HepG2 (cell line): ENCODE measurements at regions not wholly inside any gene's neighbourhood (a gene's known extent, or its start where the extent isn't known, plus 50 kb on each side); places are given as distances from the start of the nearest gene placed in this dataset.
A peak's percentile ranks its signal among the peaks of the same experiment; 100 is the strongest.

Experiments
- ATF1 ChIP-seq: IDR thresholded peaks from 2 replicates; pipeline ENCODE4 v1.6.1; 2016; ENCODE audit warnings: mild to moderate bottlenecking, control low read depth
- DR1 ChIP-seq: sonication (generic); formaldehyde crosslinking; IDR thresholded peaks from 2 replicates; pipeline ENCODE4 v1.8.0; 2021; ENCODE audit warnings: mild to moderate bottlenecking, missing genetic modification reagents, inconsistent platforms
- HOXA9 ChIP-seq: sonication (generic); formaldehyde crosslinking; IDR thresholded peaks from 2 replicates; pipeline ENCODE4 v1.8.1; 2022; ENCODE audit warnings: missing genetic modification reagents, mild to moderate bottlenecking, moderate library complexity, borderline replicate concordance
- KMT2A ChIP-seq: sonication (generic); formaldehyde crosslinking; IDR thresholded peaks from 2 replicates; pipeline ENCODE4 v1.4.0; 2020; ENCODE audit warnings: missing genetic modification reagents
- MBD4 ChIP-seq: IDR thresholded peaks from 2 replicates; pipeline ENCODE4 v1.6.1; 2012; ENCODE audit warnings: low read length, inconsistent platforms, borderline replicate concordance
- MZF1 ChIP-seq: sonication (generic); formaldehyde crosslinking; IDR thresholded peaks from 2 replicates; pipeline ENCODE4 v1.8.1; 2023; ENCODE audit warnings: mild to moderate bottlenecking, missing genetic modification reagents, borderline replicate concordance
- NBN ChIP-seq: fragments of 450-650 bp; conservative IDR thresholded peaks from 2 replicates; pipeline ENCODE4 v1.6.1; 2017
- NRL ChIP-seq: sonication (generic); formaldehyde crosslinking; IDR thresholded peaks from 2 replicates; pipeline ENCODE4 v1.5.0; 2020; ENCODE audit warnings: missing genetic modification reagents, mild to moderate bottlenecking, moderate library complexity, borderline replicate concordance
- RARA ChIP-seq: IDR thresholded peaks from 2 replicates; pipeline ENCODE4 v1.6.1; 2016; ENCODE audit warnings: missing genetic modification reagents, missing compliant biosample characterization
- SIN3B ChIP-seq: fragments of 150-350 bp; IDR thresholded peaks from 2 replicates; pipeline ENCODE4 v1.6.1; 2014; ENCODE audit warnings: low read length
- SRSF9 ChIP-seq: fragments of 200-400 bp; formaldehyde crosslinking; IDR thresholded peaks from 2 replicates; pipeline ENCODE4 v1.6.1; 2018; ENCODE audit warnings: borderline replicate concordance, mild to moderate bottlenecking, low read depth, low read length; ENCODE audit not compliant: insufficient read depth, poor library complexity, severe bottlenecking
- STAG1 ChIP-seq: sonication (generic); formaldehyde crosslinking; IDR thresholded peaks from 2 replicates; pipeline ENCODE4 v1.4.0; 2020; ENCODE audit warnings: missing genetic modification reagents
- U2AF2 ChIP-seq: fragments of 200-400 bp; formaldehyde crosslinking; IDR thresholded peaks from 2 replicates; pipeline ENCODE4 v1.6.1; 2017; ENCODE audit warnings: low read depth, mild to moderate bottlenecking, low read length
- ZNF160 ChIP-seq: sonication (generic); formaldehyde crosslinking; IDR thresholded peaks from 2 replicates; pipeline ENCODE4 v1.8.0; 2022; ENCODE audit warnings: mild to moderate bottlenecking, inconsistent platforms, missing genetic modification reagents
- ZNF253 ChIP-seq: sonication (generic); formaldehyde crosslinking; IDR thresholded peaks from 2 replicates; pipeline ENCODE4 v1.8.0; 2022; ENCODE audit warnings: mild to moderate bottlenecking, missing genetic modification reagents, borderline replicate concordance
- ZNF331 ChIP-seq: sonication (generic); formaldehyde crosslinking; IDR thresholded peaks from 2 replicates; pipeline ENCODE4 v1.4.0; 2020; ENCODE audit warnings: missing genetic modification reagents
- ZNF660 ChIP-seq: sonication (generic); formaldehyde crosslinking; IDR thresholded peaks from 2 replicates; pipeline ENCODE4 v1.5.1; 2020; ENCODE audit warnings: mild to moderate bottlenecking, low read depth, missing genetic modification reagents, borderline replicate concordance
- ZNF670 ChIP-seq: sonication (generic); formaldehyde crosslinking; IDR thresholded peaks from 2 replicates; pipeline ENCODE4 v1.8.0; 2022; ENCODE audit warnings: mild to moderate bottlenecking, missing genetic modification reagents, borderline replicate concordance
- ZNF788 ChIP-seq: sonication (generic); formaldehyde crosslinking; IDR thresholded peaks from 2 replicates; pipeline ENCODE4 v1.5.0; 2020; ENCODE audit warnings: mild to moderate bottlenecking, missing genetic modification reagents, borderline replicate concordance
- ZSCAN9 ChIP-seq: IDR thresholded peaks from 2 replicates; pipeline ENCODE4 v1.6.1; 2016; ENCODE audit warnings: borderline replicate concordance
- TF ChIP-seq, protein P1 (sequence below): sonication (generic); formaldehyde crosslinking; IDR thresholded peaks from 2 replicates; pipeline ENCODE4 v1.5.0; 2020; ENCODE audit warnings: mild to moderate bottlenecking, missing genetic modification reagents, borderline replicate concordance
- TF ChIP-seq, protein P2 (sequence below): sonication (generic); formaldehyde crosslinking; IDR thresholded peaks from 2 replicates; pipeline ENCODE4 v1.8.0; 2022; ENCODE audit warnings: missing genetic modification reagents, mild to moderate bottlenecking, moderate library complexity, borderline replicate concordance
- TF ChIP-seq, protein P3 (sequence below): sonication (generic); formaldehyde crosslinking; IDR thresholded peaks from 2 replicates; pipeline ENCODE4 v1.4.0; 2020; ENCODE audit warnings: mild to moderate bottlenecking, missing genetic modification reagents

DNA sequence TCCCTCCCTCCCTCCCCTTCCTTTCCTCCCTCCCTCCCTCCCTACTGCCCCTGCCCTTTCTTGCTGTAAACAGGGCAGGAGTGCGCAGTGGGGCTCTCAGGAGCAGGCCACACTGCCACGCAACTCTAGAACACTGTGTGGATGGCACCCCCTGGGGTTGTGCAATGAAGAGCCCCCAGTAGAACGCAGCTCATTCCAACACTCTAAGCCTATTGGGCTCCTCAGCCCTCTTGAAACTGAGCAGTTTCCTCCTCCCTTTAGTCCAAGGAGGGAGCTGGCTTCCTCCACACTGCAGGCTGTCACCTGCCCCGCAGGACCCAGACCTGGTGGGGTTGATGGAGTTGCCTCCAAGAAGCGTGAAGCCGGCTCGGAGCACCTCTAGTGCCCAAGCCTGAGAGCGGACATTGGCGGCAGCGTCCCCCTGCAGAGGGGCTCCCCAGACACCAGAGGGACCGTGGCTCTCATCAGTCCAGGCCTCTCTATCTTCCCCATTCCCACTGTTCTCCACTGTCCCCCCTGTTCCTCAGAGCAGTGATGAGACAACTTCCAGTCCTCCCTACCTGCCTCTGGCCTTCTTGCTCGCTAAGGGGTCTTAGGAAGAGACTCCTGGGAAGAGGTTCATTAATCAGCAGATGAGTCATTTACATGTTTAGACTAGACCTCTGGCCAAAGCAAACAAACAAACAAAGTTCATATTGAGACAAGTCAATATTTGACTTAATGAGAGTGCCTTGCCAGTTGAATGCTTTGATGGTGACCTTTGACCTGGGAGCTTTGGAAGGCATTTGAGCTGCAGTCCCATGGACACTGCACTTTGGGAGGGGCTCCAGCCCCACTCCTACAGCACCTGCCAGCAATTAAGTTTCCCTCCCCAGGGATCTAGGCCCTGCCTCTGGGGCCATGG is 64.0 kb downstream of the RPUSD4 start (continued):
- TF ChIP-seq, protein P1, sequence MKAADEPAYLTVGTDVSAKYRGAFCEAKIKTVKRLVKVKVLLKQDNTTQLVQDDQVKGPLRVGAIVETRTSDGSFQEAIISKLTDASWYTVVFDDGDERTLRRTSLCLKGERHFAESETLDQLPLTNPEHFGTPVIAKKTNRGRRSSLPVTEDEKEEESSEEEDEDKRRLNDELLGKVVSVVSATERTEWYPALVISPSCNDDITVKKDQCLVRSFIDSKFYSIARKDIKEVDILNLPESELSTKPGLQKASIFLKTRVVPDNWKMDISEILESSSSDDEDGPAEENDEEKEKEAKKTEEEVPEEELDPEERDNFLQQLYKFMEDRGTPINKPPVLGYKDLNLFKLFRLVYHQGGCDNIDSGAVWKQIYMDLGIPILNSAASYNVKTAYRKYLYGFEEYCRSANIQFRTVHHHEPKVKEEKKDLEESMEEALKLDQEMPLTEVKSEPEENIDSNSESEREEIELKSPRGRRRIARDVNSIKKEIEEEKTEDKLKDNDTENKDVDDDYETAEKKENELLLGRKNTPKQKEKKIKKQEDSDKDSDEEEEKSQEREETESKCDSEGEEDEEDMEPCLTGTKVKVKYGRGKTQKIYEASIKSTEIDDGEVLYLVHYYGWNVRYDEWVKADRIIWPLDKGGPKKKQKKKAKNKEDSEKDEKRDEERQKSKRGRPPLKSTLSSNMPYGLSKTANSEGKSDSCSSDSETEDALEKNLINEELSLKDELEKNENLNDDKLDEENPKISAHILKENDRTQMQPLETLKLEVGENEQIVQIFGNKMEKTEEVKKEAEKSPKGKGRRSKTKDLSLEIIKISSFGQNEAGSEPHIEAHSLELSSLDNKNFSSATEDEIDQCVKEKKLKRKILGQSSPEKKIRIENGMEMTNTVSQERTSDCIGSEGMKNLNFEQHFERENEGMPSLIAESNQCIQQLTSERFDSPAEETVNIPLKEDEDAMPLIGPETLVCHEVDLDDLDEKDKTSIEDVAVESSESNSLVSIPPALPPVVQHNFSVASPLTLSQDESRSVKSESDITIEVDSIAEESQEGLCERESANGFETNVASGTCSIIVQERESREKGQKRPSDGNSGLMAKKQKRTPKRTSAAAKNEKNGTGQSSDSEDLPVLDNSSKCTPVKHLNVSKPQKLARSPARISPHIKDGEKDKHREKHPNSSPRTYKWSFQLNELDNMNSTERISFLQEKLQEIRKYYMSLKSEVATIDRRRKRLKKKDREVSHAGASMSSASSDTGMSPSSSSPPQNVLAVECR: peak; percentile 25; the same call in 1 of the 2 replicates
- no peak for TF ChIP-seq NBN
- no peak for TF ChIP-seq HOXA9 (CRISPR knock-in tag)
- TF ChIP-seq SIN3B: no peak
- TF ChIP-seq, protein P2, sequence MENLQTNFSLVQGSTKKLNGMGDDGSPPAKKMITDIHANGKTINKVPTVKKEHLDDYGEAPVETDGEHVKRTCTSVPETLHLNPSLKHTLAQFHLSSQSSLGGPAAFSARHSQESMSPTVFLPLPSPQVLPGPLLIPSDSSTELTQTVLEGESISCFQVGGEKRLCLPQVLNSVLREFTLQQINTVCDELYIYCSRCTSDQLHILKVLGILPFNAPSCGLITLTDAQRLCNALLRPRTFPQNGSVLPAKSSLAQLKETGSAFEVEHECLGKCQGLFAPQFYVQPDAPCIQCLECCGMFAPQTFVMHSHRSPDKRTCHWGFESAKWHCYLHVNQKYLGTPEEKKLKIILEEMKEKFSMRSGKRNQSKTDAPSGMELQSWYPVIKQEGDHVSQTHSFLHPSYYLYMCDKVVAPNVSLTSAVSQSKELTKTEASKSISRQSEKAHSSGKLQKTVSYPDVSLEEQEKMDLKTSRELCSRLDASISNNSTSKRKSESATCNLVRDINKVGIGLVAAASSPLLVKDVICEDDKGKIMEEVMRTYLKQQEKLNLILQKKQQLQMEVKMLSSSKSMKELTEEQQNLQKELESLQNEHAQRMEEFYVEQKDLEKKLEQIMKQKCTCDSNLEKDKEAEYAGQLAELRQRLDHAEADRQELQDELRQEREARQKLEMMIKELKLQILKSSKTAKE (CRISPR knock-in tag): peak; percentile 89
- TF ChIP-seq ZNF160: no peak
- no peak for TF ChIP-seq ZNF253 (CRISPR knock-in tag)
- TF ChIP-seq ZNF788: no peak
- no peak for TF ChIP-seq U2AF2
- peak; percentile 36; the same call in 1 of the 2 replicates for TF ChIP-seq ATF1
- TF ChIP-seq SRSF9: no peak
- no peak for TF ChIP-seq KMT2A (CRISPR knock-in tag)
- TF ChIP-seq ZNF331 (CRISPR knock-in tag): peak; percentile 25; the same call in 1 of the 2 replicates
- no peak for TF ChIP-seq MBD4
- TF ChIP-seq RARA (CRISPR knock-in tag): peak; percentile 96
- no peak for TF ChIP-seq DR1 (CRISPR knock-in tag)
- TF ChIP-seq ZSCAN9 (CRISPR knock-in tag): peak; percentile 57
- 0 out of 2 replicates have a peak, but pooled peaks have one; percentile 21 for TF ChIP-seq ZNF670 (CRISPR knock-in tag)
- TF ChIP-seq, protein P3, sequence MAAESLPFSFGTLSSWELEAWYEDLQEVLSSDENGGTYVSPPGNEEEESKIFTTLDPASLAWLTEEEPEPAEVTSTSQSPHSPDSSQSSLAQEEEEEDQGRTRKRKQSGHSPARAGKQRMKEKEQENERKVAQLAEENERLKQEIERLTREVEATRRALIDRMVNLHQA (CRISPR knock-in tag): no peak
- TF ChIP-seq NRL (CRISPR knock-in tag): peak; percentile 56; the same call in 1 of the 2 replicates
- no peak for TF ChIP-seq MZF1 (CRISPR knock-in tag)
- TF ChIP-seq ZNF660 (CRISPR knock-in tag): no peak
- peak; percentile 2; the same call in 1 of the 2 replicates for TF ChIP-seq STAG1 (CRISPR knock-in tag)
